Osteoblast (primary cell): ENCODE measurements at regions not wholly inside any gene's neighbourhood (a gene's known extent, or its start where the extent isn't known, plus 50 kb on each side); places are given as distances from the start of the nearest gene placed in this dataset.

Experiments
- DNase-seq: peaks from one replicate; pipeline ENCODE4 v3.0.0; 2011; ENCODE audit warnings: low spot score, mixed read lengths; ENCODE audit not compliant: insufficient read length; ENCODE audit errors: missing footprints
- H2AFZ ChIP-seq: 2 replicates; pipeline ENCODE4 v1.6.0; 2011; ENCODE audit warnings: mild to moderate bottlenecking, low read length
- H3K27ac ChIP-seq: 2 replicates; pipeline ENCODE4 v1.5.1; 2011; ENCODE audit warnings: mild to moderate bottlenecking, low read depth, low read length, moderate library complexity
- H3K27me3 ChIP-seq: 2 replicates; pipeline ENCODE4 v1.6.0; 2012; ENCODE audit warnings: mild to moderate bottlenecking, control low read depth, inconsistent platforms, low read length, moderate library complexity; ENCODE audit not compliant: insufficient read depth
- H3K36me3 ChIP-seq: 2 replicates; pipeline ENCODE4 v1.5.1; 2011; ENCODE audit warnings: mild to moderate bottlenecking, low read length, control low read depth, moderate library complexity; ENCODE audit not compliant: insufficient read depth
- H3K4me1 ChIP-seq: 2 replicates; pipeline ENCODE4 v1.5.1; 2011; ENCODE audit warnings: mild to moderate bottlenecking, low read length, control low read depth, moderate library complexity; ENCODE audit not compliant: insufficient read depth
- H3K4me2 ChIP-seq: 2 replicates; pipeline ENCODE4 v1.6.0; 2011; ENCODE audit warnings: mild to moderate bottlenecking, low read length; ENCODE audit not compliant: insufficient read depth
- H3K4me3 ChIP-seq: fragments of 200-600 bp; sonication (generic); 3 replicates; pipeline ENCODE4 v1.5.1; 2012; ENCODE audit warnings: mild to moderate bottlenecking, low read length, inconsistent platforms; ENCODE audit not compliant: insufficient read depth
- H3K79me2 ChIP-seq: 2 replicates; pipeline ENCODE4 v1.6.0; 2012; ENCODE audit warnings: mild to moderate bottlenecking, low read length, control low read depth, inconsistent platforms; ENCODE audit not compliant: insufficient read depth
- H3K9me3 ChIP-seq: 2 replicates; pipeline ENCODE4 v1.5.1; 2011; ENCODE audit warnings: low read depth, low read length, control low read depth
- H4K20me1 ChIP-seq: 2 replicates; pipeline ENCODE4 v1.6.0; 2012; ENCODE audit warnings: mild to moderate bottlenecking, low read length, control low read depth; ENCODE audit not compliant: insufficient read depth
- CTCF ChIP-seq: IDR thresholded peaks from 2 replicates; pipeline ENCODE4 v1.5.1; 2011; ENCODE audit warnings: mild to moderate bottlenecking, low read depth, low read length, moderate library complexity; ENCODE audit errors: extremely low read depth

DNA sequence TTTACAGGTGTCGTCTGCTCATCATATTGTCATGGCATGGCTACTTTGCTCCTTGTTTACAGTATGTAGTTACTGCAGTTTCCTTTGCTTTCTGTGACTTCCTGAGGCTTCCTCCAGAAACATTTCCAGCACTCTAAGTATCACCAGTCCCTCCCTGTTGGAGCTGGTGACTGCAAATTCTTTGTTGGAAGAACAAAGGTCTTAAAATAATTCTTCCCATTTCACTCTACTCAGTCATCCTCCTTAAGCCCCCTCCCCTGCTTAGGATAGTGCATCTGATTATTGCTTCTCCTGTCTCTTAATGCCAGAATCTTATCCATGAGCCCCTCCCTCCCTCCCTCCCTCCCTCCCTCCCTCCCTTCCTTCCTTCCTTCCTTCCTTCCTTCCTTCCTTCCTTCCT lies 72.0 kb downstream of the C3orf38 start:
- H3K4me2 ChIP-seq: no peak overlapping the region
- no peaks in the 10 kb centered on the region for H3K79me2 ChIP-seq
- no peak overlapping the region for H3K27ac ChIP-seq
- no peaks in the 10 kb centered on the region for H3K36me3 ChIP-seq
- DNase-seq: no peak
- TF ChIP-seq CTCF: no peak
- H3K27me3 ChIP-seq: no peaks in the 10 kb centered on the region
- H2AFZ ChIP-seq: no peak overlapping the region
- no peak overlapping the region for H3K4me3 ChIP-seq
- no peaks in the 10 kb centered on the region for H4K20me1 ChIP-seq
- no peaks in the 10 kb centered on the region for H3K9me3 ChIP-seq
- H3K4me1 ChIP-seq: no peaks in the 10 kb centered on the region

GRCh38 chr3:88222343-88222742 lies 72.6 kb downstream of the C3orf38 start:
- Histone ChIP-seq H3K27ac (no peak overlapping the region), H3K9me3 (no peaks in the 10 kb centered on the region), H3K27me3 (no peaks in the 10 kb centered on the region), H3K4me2 (no peak overlapping the region), H3K4me1 (no peaks in the 10 kb centered on the region), H3K36me3 (no peaks in the 10 kb centered on the region), H2AFZ (no peak overlapping the region), H4K20me1 (no peaks in the 10 kb centered on the region), H3K79me2 (no peaks in the 10 kb centered on the region), H3K4me3 (no peak overlapping the region)
- no peak for DNase-seq
- no peak for TF ChIP-seq CTCF

- Histone ChIP-seq H3K4me2 (no peak overlapping the region), H3K27me3 (no peaks in the 10 kb centered on the region), H4K20me1 (no peaks in the 10 kb centered on the region), H3K9me3 (no peaks in the 10 kb centered on the region), H3K27ac (no peak overlapping the region), H2AFZ (no peak overlapping the region), H3K4me1 (no peaks in the 10 kb centered on the region), H3K36me3 (no peaks in the 10 kb centered on the region), H3K79me2 (no peaks in the 10 kb centered on the region), H3K4me3 (no peak overlapping the region)
- DNase-seq: no peak
- TF ChIP-seq CTCF: no peak
Observed at GRCh38 chr3:88225326-88226008, 75.7 kb downstream of the C3orf38 start.

DNA sequence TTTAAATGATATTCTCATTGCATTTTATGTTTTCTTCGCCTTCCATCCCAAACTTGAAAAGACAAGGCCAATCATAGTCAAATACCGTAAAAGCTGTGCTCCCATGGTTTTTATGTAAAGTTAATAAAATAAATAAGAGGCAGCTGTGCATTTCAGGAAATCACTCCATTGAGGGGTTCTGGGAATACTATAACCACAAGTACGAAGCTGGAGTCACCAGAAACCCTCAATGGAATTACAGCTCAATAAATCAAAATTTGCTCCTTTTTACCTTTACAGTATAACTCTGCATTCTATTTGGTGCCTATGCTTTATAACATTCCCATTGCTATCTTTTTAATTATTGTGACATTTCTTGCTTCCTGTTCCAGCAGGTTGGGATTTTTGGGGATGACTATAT lies 77.2 kb downstream of the C3orf38 start:
- H3K9me3 ChIP-seq: no peaks in the 10 kb centered on the region
- H3K79me2 ChIP-seq: no peaks in the 10 kb centered on the region
- H4K20me1 ChIP-seq: no peaks in the 10 kb centered on the region
- TF ChIP-seq CTCF: no peak
- H2AFZ ChIP-seq: no peak overlapping the region
- no peak overlapping the region for H3K4me3 ChIP-seq
- H3K4me2 ChIP-seq: no peak overlapping the region
- H3K36me3 ChIP-seq: no peaks in the 10 kb centered on the region
- H3K4me1 ChIP-seq: no peaks in the 10 kb centered on the region
- no peaks in the 10 kb centered on the region for H3K27me3 ChIP-seq
- no peak for DNase-seq
- no peak overlapping the region for H3K27ac ChIP-seq
